Memory B cell (primary cell): ENCODE measurements at regions not wholly inside any gene's neighbourhood (a gene's known extent, or its start where the extent isn't known, plus 50 kb on each side); places are given as distances from the start of the nearest gene placed in this dataset.
"Not testable (repeated sequence)": the region's sequence is repeated elsewhere in the genome, so short reads cannot be mapped to it uniquely, and the experiment has no call there.

Source experiments
- ATAC-seq: fragments of 150-1000 bp; cut with Tn5 transposase; 2 replicates; pipeline ENCODE4 v1.10.0; 2021; ENCODE audit warnings: low read depth, mild to moderate bottlenecking, moderate library complexity
- DNase-seq, 2 donors: peaks; one replicate each; pipeline ENCODE4 v3.0.0; 2022; ENCODE audit warnings: low spot score in 2 of 2
- H3K27ac Mint-ChIP-seq: one replicate; pipeline ENCODE4 v1.8.0; 2022; ENCODE audit warnings: mild to moderate bottlenecking, moderate library complexity, mixed read lengths
- H3K27me3 Mint-ChIP-seq: one replicate; pipeline ENCODE4 v1.8.0; 2022; ENCODE audit warnings: mixed read lengths
- H3K36me3 Mint-ChIP-seq: one replicate; pipeline ENCODE4 v1.8.0; 2022; ENCODE audit warnings: mild to moderate bottlenecking, mixed read lengths
- H3K4me1 Mint-ChIP-seq: one replicate; pipeline ENCODE4 v1.8.0; 2022; ENCODE audit warnings: mixed read lengths
- H3K4me3 Mint-ChIP-seq: one replicate; pipeline ENCODE4 v1.8.0; 2022; ENCODE audit warnings: mild to moderate bottlenecking, moderate library complexity, mixed read lengths
- H3K9me3 Mint-ChIP-seq: one replicate; pipeline ENCODE4 v1.8.0; 2022; ENCODE audit warnings: mixed read lengths

GRCh38 chr14:106803379-106803778 lies 1277.0 kb downstream of the TMEM121 start:
- Mint-ChIP-seq H3K9me3 (peaks cover 2% of the 10 kb centered on the region), H3K4me3 (no peak overlapping the region), H3K27me3 (peaks cover 13% of the 10 kb centered on the region), H3K27ac (no peak overlapping the region), H3K4me1 (no peaks in the 10 kb centered on the region), H3K36me3 (no peaks in the 10 kb centered on the region)
- ATAC-seq = no peak
- DNase-seq = no peak

GRCh38 chr14:106807493-106807892 lies 1281.1 kb downstream of the TMEM121 start:
- no peak for DNase-seq
- Mint-ChIP-seq H3K36me3 (no peaks in the 10 kb centered on the region), H3K4me1 (peaks cover 4% of the 10 kb centered on the region), H3K4me3 (no peak overlapping the region), H3K9me3 (no peaks in the 10 kb centered on the region), H3K27ac (no peak overlapping the region), H3K27me3 (peaks cover 5% of the 10 kb centered on the region)
- no peak for ATAC-seq

DNA sequence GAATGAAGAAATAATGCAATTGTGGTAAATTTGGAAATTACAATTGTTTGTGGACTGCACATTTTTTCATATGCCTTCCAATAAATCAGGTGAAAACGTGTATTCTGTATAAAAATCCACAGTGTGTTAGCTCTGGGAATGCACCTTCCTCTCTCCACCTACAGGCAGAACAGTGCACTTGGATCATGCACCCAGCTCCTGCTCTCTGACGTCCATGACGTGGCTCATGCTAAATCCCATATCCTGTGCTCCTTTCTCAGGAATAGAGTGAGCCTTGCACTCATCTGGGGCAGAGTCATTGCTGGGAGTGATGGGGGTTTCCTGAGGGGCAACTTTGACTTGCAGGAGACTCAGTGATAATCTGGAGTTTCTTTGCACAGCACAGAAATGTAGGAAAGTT lies 1282.1 kb downstream of the TMEM121 start:
- ATAC-seq (no peak), DNase-seq (no peak)
- H3K4me1 Mint-ChIP-seq = peaks cover 4% of the 10 kb centered on the region
- H3K4me3 Mint-ChIP-seq = no peak overlapping the region
- H3K9me3 Mint-ChIP-seq = no peaks in the 10 kb centered on the region
- H3K36me3 Mint-ChIP-seq = no peaks in the 10 kb centered on the region
- H3K27me3 Mint-ChIP-seq = no peaks in the 10 kb centered on the region
- no peak overlapping the region for H3K27ac Mint-ChIP-seq

DNA sequence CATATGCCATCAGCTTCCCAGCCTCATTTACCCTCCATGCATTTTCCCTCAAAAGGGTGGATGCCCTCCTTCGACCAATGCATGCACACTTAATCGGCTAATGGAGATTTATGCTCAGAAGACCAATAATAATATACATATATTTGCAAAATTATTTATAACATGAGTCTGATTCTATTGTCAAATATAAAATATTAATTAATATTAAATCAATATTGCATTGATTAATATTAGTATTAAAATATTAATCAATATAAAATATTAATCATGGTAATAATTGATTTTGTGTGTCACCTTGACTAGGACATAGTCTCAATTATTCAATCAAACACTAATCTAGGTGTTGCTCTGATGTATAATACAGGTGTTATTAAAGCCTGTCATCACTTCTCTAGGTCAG lies 1282.5 kb downstream of the TMEM121 start:
- H3K4me3 Mint-ChIP-seq = no peak overlapping the region
- H3K4me1 Mint-ChIP-seq = peaks cover 4% of the 10 kb centered on the region
- H3K9me3 Mint-ChIP-seq = no peaks in the 10 kb centered on the region
- no peaks in the 10 kb centered on the region for H3K36me3 Mint-ChIP-seq
- ATAC-seq = no peak
- H3K27me3 Mint-ChIP-seq = no peaks in the 10 kb centered on the region
- H3K27ac Mint-ChIP-seq = no peak overlapping the region
- no peak for DNase-seq

DNA sequence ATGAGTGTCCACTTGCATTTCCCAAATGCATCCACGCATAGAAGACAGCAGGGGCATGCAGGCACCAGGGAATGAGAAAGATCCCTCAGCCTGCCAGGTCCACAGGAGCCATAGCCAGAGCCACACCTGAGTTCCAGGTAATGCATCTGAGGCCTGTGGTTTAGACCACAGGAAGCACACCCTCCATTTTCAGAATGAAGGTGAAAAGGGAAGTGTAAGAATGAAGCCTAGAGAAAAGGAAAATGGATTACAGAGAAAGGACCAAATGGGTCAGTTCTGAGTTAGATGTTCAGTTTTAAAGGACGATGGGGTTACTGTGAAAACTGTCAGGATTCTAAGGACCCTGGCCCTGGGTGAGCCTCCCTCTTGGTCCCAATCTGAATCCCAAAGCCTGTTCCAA lies 1283.2 kb downstream of the TMEM121 start:
- H3K4me3 Mint-ChIP-seq = no peak overlapping the region
- peaks cover 4% of the 10 kb centered on the region for H3K4me1 Mint-ChIP-seq
- ATAC-seq (peak; percentile 47), DNase-seq (no peak)
- peaks cover under 1% of the 10 kb centered on the region for H3K27me3 Mint-ChIP-seq
- no peak overlapping the region for H3K27ac Mint-ChIP-seq
- H3K9me3 Mint-ChIP-seq = no peaks in the 10 kb centered on the region
- H3K36me3 Mint-ChIP-seq = no peaks in the 10 kb centered on the region

DNA sequence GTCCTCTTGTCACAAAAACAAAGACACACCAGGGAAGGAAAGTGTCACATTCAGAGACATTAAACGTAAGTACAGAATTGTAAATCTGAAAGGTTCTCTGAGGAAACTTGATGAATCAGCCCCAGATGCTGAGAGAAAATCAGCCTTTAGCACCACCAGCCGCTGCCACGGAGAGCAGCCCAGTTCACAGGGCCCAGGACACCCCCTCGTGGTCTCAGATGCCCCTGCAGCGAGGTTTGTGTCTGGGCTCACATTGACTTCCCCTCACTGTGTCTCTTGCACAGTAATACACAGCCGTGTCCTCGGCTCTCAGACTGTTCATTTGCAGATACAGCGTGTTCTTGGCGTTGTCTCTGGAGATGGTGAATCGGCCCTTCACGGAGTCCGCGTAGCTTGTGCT lies 1283.8 kb downstream of the TMEM121 start:
- ATAC-seq = peak; percentile 87
- not testable (repeated sequence) for H3K9me3 Mint-ChIP-seq, H3K4me1 Mint-ChIP-seq, H3K4me3 Mint-ChIP-seq, H3K27ac Mint-ChIP-seq, H3K36me3 Mint-ChIP-seq, DNase-seq, H3K27me3 Mint-ChIP-seq

DNA sequence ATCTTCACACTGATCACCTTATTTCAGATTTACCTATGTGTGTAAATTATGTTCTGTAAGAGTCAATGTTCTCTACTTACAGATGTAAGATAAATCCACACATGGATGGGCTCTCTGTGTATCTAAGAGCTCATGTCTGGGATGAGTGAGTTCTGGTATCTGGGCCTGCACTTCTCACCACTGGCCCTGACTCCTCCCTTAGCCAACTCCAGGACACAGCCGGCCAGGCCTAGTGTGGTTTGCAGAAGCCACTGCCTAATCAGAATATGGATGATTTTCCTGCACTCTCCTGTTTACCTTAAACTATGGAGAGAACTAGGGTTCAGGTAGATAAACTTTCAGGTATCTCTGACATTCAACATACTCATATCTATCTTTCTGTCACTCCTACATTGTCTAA lies 1284.8 kb downstream of the TMEM121 start:
- H3K9me3 Mint-ChIP-seq = no peaks in the 10 kb centered on the region
- peak overlapping the region; percentile 24 for H3K4me3 Mint-ChIP-seq
- H3K36me3 Mint-ChIP-seq = no peaks in the 10 kb centered on the region
- no peak for DNase-seq
- peaks cover 4% of the 10 kb centered on the region for H3K4me1 Mint-ChIP-seq
- H3K27ac Mint-ChIP-seq = no peak overlapping the region
- ATAC-seq = no peak
- H3K27me3 Mint-ChIP-seq = peaks cover 4% of the 10 kb centered on the region

DNA sequence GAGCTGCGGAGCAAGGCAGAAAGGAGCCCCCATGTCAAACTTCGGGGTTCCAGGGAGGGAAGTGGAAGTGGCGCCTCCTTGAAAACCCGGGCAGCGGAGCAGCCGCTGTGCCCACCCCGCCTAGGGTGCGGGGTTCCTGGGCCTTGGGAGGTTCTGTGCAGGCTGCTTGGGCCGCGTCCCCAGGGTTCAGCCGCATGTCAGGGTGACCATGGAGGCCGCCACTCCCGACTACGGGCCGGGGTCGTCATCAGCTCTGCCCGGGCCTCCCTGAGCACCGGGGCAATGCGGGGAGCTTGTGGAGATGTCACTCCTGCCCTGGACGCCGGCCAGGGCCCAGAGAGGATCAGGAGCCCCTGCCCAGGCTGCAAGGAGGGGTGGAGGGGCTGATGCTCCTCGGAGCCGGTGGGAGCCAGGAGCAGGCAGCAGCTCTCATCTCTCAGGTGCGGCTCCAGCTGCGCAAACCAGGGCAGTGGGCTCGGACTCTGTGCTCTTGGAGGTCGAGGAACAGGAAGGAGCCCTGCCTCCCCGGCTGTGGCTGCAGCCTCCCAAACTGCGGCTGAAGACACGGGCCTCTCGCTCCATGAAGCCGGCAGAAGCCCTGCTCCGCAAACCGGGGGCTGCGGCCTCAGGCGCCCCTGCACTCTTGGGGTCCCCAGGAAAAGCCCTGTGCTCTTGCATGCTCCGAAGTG lies 1286.5 kb downstream of the TMEM121 start:
- H3K27ac Mint-ChIP-seq = no peak overlapping the region
- no peaks in the 10 kb centered on the region for H3K36me3 Mint-ChIP-seq
- no peak overlapping the region for H3K4me3 Mint-ChIP-seq
- H3K27me3 Mint-ChIP-seq = peaks cover 4% of the 10 kb centered on the region
- DNase-seq = no peak
- peaks cover 4% of the 10 kb centered on the region for H3K4me1 Mint-ChIP-seq
- ATAC-seq = no peak
- H3K9me3 Mint-ChIP-seq = no peaks in the 10 kb centered on the region

GRCh38 chr14:106813477-106813823 lies 1287.1 kb downstream of the TMEM121 start:
- Mint-ChIP-seq H3K36me3 (no peaks in the 10 kb centered on the region), H3K4me1 (peaks cover 4% of the 10 kb centered on the region), H3K27ac (no peak overlapping the region), H3K27me3 (peaks cover 4% of the 10 kb centered on the region), H3K9me3 (no peaks in the 10 kb centered on the region), H3K4me3 (no peak overlapping the region)
- ATAC-seq = no peak
- DNase-seq = no peak

- Mint-ChIP-seq H3K4me1 (peaks cover 2% of the 10 kb centered on the region), H3K4me3 (no peak overlapping the region), H3K36me3 (no peaks in the 10 kb centered on the region), H3K27me3 (peaks cover 2% of the 10 kb centered on the region), H3K9me3 (no peaks in the 10 kb centered on the region), H3K27ac (no peak overlapping the region)
- no peak for DNase-seq
- ATAC-seq = no peak
Observed at GRCh38 chr14:106820119-106820518, 1293.7 kb downstream of the TMEM121 start.

DNA sequence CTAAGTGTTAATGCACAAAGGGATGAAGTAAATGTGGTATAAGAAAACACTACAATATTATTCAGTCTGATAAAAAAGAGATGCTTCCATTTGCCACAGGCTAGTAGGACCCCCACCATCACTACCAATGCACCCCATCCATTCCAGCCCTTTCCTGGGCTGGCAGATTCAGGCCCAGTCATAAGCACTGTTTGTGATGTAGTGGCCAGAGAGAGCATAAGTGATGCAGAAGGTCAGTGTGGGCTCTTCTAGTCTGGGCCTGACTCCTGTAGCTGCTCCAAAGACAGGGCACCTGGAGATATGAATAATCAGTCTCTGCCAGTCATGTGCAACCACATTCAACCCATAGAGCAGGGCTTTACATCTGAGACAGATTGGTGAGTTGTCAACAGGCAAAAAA lies 1294.7 kb downstream of the TMEM121 start:
- Mint-ChIP-seq H3K27ac (no peak overlapping the region), H3K9me3 (no peaks in the 10 kb centered on the region), H3K4me1 (peaks cover 2% of the 10 kb centered on the region), H3K27me3 (peaks cover 2% of the 10 kb centered on the region), H3K4me3 (no peak overlapping the region), H3K36me3 (no peaks in the 10 kb centered on the region)
- no peak for DNase-seq
- ATAC-seq = no peak

DNA sequence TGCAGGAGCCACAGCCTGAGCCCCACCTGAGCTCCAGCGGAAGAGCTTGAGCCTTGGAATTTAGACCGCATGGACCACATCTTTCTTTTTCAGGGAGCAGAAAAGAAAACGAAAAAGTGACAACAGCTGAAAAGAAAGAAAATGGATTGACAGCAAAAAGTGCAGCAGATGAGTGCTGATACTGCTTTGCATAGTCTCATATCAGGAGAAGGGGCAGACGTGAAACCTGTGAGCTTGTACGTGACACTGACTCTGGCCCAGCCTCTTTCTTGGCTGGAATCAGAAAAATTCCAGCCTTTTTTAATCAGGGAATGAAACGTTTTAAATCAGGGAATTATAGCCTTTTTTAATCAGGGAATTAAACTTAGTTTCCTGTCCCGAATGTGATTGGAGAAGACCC lies 1296.5 kb downstream of the TMEM121 start:
- peaks cover 6% of the 10 kb centered on the region for H3K27me3 Mint-ChIP-seq
- no peak overlapping the region for H3K27ac Mint-ChIP-seq
- H3K9me3 Mint-ChIP-seq = no peaks in the 10 kb centered on the region
- no peak for ATAC-seq
- H3K4me3 Mint-ChIP-seq = peak overlapping the region; percentile 39
- H3K4me1 Mint-ChIP-seq = peaks cover 6% of the 10 kb centered on the region
- DNase-seq = no peak
- H3K36me3 Mint-ChIP-seq = no peaks in the 10 kb centered on the region

DNA sequence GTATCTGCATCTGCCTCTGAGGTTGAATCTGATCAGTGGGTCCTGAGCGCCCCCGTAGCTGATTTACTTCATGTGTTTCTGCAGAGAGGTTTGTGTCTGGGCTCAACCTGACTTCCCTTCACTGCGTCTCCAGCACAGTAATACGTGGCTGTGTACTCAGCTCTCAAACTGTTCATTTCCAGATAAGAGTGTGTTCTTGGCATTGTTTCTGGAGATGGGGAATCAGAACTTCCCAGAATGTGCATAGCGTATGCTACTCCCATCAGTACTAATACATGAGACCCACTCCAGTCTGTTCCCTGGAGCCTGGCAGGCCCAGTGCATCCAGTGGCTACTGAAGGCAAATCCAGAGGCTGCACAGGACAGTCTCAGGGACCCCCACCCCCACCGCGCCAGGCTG lies 1297.2 kb downstream of the TMEM121 start:
- no peak overlapping the region for H3K4me3 Mint-ChIP-seq
- peaks cover 6% of the 10 kb centered on the region for H3K27me3 Mint-ChIP-seq
- no peak overlapping the region for H3K27ac Mint-ChIP-seq
- H3K9me3 Mint-ChIP-seq = no peaks in the 10 kb centered on the region
- DNase-seq (no peak), ATAC-seq (no peak)
- no peaks in the 10 kb centered on the region for H3K36me3 Mint-ChIP-seq
- peaks cover 6% of the 10 kb centered on the region for H3K4me1 Mint-ChIP-seq

- Mint-ChIP-seq H3K4me3 (no peak overlapping the region), H3K27ac (no peak overlapping the region), H3K27me3 (peaks cover 3% of the 10 kb centered on the region), H3K36me3 (no peaks in the 10 kb centered on the region), H3K9me3 (peaks cover 2% of the 10 kb centered on the region), H3K4me1 (peaks cover 17% of the 10 kb centered on the region)
- DNase-seq = no peak
- no peak for ATAC-seq
Observed at GRCh38 chr14:106826833-106827369, 1300.5 kb downstream of the TMEM121 start.

DNA sequence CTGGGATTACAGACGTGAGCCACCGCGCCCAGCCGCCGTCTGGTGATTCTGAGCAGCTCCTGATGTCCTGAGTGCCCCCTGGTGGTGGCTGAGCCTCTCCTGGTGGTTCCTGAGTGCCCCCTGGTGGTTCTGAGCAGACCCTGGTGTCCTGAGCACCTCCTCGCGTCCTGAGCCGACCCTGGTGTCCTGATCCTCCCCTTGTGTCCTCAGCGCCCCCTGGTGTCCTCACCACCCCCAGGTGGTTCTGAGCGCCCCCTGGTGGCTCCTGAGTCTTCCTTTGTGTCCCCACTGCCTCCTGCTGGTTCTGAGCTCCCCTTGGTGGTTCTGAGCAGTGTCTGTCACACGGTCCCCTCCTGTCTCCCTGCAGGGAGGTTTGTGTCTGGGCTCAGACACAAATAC lies 1304.9 kb downstream of the TMEM121 start:
- peaks cover 17% of the 10 kb centered on the region for H3K4me1 Mint-ChIP-seq
- DNase-seq = peak; percentile 76 to 81
- peaks cover 2% of the 10 kb centered on the region for H3K9me3 Mint-ChIP-seq
- peak; percentile 56 for ATAC-seq
- peak overlapping the region; percentile 81 for H3K27ac Mint-ChIP-seq
- H3K36me3 Mint-ChIP-seq = no peaks in the 10 kb centered on the region
- H3K4me3 Mint-ChIP-seq = peak overlapping the region; percentile 46
- H3K27me3 Mint-ChIP-seq = peaks cover 3% of the 10 kb centered on the region
